Suprapubic skin (tissue), 4 donors: ENCODE measurements at regions not wholly inside any gene's neighbourhood (a gene's known extent, or its start where the extent isn't known, plus 50 kb on each side); places are given as distances from the start of the nearest gene placed in this dataset.

ENCODE experiments used
- CTCF ChIP-seq, 2 donors: fragments of 200-600 bp in 1 of 2; fragments of 450-650 bp in 1 of 2; sonication (generic) in 1 of 2; IDR thresholded peaks; one replicate each; pipeline ENCODE4 v1.5.1; 2016 to 2019; ENCODE audit warnings: antibody characterized with exemption in 2 of 2, mild to moderate bottlenecking in 1 of 2, moderate library complexity in 1 of 2
- EP300 ChIP-seq: sonication (generic); formaldehyde crosslinking; IDR thresholded peaks from one replicate; pipeline ENCODE4 v1.6.1; 2017; ENCODE audit warnings: antibody characterized with exemption
- POLR2A ChIP-seq, 2 donors: fragments of 450-650 bp; IDR thresholded peaks; one replicate each; pipeline ENCODE4 v1.6.1; 2017; ENCODE audit warnings: antibody characterized with exemption in 2 of 2, mild to moderate bottlenecking in 2 of 2, moderate library complexity in 2 of 2
- POLR2AphosphoS5 ChIP-seq, 3 donors: sonication (generic); formaldehyde crosslinking; IDR thresholded peaks; one replicate each; pipeline ENCODE4 v1.6.1; 2017; ENCODE audit warnings: antibody characterized with exemption in 3 of 3

DNA sequence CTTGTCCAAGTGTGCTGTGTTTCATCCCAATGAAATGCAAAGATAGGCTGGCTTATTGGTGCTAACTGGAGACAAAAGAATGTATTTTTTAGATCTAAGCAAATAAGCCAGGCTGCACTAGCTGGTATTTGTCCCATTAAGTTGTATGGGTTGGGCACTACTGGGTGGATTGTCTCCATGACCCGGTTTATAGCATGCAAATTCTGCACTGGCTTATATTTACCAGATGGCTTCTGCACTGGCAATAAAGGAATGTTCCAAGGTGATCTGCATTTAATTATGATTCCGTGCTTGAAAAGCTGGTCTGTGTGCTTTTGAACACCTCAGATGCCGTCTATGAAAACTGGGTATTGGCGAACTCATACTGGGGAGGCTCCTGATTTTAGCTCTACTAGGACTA is 61.4 kb upstream of the MOCS1 start:
- no peak for TF ChIP-seq CTCF (IDR thresholded peaks at IDR 0.05)
- no peak for TF ChIP-seq POLR2A (IDR thresholded peaks at IDR 0.05)
- no peak for TF ChIP-seq POLR2AphosphoS5 (IDR thresholded peaks at IDR 0.05)
- no peak for TF ChIP-seq EP300
